ENCODE measurements at regions not wholly inside any gene's neighbourhood (a gene's known extent, or its start where the extent isn't known, plus 50 kb on each side); places are given as distances from the start of the nearest gene placed in this dataset.
A peak's percentile ranks its signal among the peaks of the same experiment; 100 is the strongest.

DNA sequence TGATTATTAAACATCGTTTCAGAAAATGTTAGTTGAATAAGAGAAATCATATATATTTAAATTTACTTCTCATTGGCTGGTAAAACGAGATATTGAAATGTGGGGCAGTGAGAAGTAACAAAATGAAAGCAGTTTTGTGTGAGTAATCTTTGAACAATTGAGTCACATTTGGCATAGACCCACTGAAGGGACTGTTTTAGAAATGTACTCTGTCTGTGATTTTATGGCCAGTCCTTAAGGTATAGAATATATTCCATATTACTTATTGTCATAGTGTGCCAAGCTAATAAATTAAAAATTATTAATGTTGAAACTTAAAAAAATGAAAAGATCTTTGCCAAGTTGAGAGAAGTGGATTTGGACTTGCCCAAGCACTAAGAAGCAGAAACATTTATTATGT is 222.4 kb upstream of the COL3A1 start:
- TF ChIP-seq, protein P1, sequence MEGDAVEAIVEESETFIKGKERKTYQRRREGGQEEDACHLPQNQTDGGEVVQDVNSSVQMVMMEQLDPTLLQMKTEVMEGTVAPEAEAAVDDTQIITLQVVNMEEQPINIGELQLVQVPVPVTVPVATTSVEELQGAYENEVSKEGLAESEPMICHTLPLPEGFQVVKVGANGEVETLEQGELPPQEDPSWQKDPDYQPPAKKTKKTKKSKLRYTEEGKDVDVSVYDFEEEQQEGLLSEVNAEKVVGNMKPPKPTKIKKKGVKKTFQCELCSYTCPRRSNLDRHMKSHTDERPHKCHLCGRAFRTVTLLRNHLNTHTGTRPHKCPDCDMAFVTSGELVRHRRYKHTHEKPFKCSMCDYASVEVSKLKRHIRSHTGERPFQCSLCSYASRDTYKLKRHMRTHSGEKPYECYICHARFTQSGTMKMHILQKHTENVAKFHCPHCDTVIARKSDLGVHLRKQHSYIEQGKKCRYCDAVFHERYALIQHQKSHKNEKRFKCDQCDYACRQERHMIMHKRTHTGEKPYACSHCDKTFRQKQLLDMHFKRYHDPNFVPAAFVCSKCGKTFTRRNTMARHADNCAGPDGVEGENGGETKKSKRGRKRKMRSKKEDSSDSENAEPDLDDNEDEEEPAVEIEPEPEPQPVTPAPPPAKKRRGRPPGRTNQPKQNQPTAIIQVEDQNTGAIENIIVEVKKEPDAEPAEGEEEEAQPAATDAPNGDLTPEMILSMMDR (conservative IDR thresholded peaks at IDR 0.05), result no peak
- no peak overlapping the region for H3K27ac ChIP-seq

DNA sequence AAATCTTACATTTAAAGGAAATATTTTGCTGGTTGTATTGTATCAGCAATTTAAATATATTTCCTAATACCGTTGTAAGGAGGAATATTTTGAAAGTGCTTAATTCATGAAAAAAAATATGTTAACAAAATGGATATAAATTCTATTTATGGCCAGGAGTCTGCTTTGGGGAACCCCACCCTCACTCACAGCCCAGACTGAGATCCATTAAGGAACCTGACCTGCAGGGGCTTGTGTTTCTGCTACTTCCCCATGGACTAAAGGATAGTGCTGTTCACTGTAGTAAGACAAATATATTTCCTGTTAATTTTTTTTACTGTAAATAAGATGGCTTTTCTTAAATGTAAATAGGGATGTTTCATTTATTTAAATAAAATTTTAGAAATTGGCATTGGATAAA is 221.9 kb upstream of the COL3A1 start:
- no peak overlapping the region for H3K27ac ChIP-seq
- TF ChIP-seq, protein P1 (conservative IDR thresholded peaks at IDR 0.05), result no peak

DNA sequence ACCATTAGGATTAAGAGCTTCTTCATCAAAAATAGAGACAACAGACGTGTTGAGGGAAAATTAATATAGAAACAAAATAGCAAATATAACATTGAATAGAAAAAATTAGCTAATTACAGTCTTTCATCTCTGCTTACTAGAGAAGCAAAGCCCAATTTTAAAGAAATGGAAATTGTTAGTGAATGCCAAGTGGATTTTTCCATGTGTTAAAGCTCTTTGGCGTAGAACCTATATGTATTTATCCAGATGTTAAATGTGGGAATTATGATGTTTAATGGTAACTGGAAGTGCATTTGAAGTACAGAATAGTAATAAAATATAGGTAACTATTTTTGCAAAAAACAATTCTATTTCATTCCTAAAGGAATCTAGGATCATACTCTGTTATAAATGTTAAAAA is 212.0 kb upstream of the COL3A1 start:
- TF ChIP-seq, protein P1 (conservative IDR thresholded peaks at IDR 0.05), result no peak
- no peak overlapping the region for H3K27ac ChIP-seq

DNA sequence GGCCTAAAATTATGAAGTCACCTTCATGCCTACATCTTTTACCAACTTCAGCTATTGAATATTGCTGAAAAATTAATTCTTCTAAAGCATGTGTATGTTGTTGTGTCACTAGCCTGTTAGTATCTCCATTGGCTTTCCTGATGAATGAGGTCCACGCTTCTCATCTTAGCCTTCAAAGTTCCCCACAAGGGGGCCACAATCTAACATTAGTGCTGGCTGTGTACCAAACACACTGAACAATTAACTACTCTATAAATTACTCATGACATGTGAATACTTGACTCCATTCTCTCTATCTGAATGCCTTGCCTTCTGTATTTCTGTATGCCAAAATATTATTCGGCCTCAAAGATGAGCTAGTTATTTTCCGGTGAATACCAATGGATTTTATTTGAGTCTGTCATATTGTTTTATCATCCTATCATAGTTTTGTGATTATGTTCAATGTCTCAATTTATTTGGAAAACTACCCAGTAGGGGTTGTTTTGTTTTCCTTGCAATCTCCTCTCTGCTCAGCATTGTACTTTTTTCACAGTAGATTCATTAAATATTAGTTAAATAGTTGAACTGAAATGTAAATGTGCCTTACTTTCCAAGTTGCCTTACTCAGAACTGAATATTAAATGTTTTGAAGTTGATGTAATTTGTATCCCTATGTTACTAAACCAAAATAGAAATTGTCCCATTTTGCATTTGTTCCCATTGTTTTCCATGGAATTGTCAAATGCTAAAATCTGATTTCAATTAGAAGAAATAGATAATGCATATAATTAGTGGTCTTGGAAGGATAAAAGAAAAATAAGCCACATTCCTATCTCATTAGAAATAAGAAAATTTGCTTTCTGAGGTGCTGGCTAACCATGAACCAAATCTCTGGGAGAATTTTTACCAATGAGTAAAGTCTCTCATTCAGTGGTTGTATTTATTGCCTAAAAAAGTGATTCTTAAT is 208.4 kb upstream of the COL3A1 start:
- H3K27ac ChIP-seq, result no peak overlapping the region
- TF ChIP-seq, protein P1 (conservative IDR thresholded peaks at IDR 0.05), result peak; percentile 25; the same call in 1 of the 2 replicates

DNA sequence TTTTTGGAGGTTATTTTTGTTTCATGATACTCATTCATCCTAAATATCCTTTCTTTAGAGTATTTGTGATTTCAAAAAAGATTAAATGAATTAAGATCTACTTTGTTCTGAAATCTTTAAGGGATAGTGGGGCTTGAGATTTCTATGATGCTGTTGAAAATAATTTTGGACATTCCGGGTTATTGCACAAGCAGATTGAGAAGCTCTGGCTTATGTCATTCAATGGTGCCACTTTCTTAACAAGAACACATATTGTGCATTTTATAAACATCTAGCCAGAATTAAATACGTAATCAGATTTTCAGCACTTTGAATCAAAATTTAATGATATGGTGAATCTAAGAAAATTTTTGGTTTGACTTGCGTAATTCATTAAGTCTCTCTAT is 207.7 kb upstream of the COL3A1 start:
- TF ChIP-seq, protein P1 (conservative IDR thresholded peaks at IDR 0.05), result no peak
- no peak overlapping the region for H3K27ac ChIP-seq

DNA sequence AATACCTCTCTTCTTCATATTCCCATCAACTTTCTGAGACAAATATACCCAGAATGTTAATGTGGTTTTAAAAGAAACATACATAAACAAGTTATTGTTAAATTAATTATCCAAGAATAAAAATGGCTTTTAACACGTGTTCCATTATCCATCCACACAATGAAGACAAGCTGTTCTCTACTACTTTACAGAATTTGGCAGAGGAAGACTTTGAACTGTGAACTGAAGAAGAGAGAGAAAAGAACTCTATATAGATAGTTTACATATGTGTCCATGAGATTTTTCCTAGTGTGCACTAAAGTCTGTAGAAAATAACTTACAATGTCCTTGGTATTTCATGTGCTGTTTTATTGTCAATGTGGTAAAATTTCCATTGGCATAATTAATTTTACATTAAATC is 207.0 kb upstream of the COL3A1 start:
- TF ChIP-seq, protein P1 (conservative IDR thresholded peaks at IDR 0.05), result no peak
- no peak overlapping the region for H3K27ac ChIP-seq

DNA sequence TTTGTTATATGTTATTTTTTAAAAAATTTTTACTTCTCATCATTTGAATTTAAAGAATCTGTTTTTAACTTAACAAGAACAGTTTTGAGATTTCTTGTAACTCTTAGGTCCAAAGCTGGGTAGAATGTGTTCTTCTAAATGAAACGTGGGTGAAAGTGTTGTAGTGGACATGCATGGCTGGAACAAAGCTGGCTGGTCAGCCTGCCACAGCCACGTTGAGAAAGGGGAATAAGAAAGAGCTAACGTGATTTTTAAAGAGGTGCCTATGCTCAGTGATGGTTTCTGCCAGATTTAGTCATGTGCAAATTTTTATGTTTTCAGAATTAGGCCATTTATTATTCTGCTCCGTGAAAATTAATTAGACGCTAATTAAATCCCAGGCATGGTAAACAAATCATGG is 203.9 kb upstream of the COL3A1 start:
- no peak overlapping the region for H3K27ac ChIP-seq
- TF ChIP-seq, protein P1 (conservative IDR thresholded peaks at IDR 0.05), result no peak
